ENCODE measurements at regions not wholly inside any gene's neighbourhood (a gene's known extent, or its start where the extent isn't known, plus 50 kb on each side); places are given as distances from the start of the nearest gene placed in this dataset.

DNA sequence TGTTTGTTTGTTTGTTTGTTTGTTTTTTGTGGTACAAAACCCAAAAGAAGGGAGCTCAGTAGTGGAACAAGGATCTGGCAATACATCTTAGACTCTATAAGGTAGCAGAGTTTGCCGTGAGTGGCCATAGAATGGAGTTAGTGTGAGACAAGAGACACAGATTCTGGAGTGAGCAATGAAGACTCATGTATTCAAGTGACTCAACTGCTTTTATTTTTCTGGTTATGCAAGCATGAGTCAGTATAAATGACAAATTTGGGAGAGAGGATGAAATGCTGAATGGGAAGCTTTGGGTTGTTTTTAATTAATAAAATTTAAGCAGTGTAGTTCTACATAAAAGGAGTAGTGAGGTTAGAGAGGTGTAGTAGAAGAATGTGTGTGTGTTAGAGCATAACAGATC is 143.6 kb upstream of the ANO5 start:
- TF ChIP-seq, protein P1, sequence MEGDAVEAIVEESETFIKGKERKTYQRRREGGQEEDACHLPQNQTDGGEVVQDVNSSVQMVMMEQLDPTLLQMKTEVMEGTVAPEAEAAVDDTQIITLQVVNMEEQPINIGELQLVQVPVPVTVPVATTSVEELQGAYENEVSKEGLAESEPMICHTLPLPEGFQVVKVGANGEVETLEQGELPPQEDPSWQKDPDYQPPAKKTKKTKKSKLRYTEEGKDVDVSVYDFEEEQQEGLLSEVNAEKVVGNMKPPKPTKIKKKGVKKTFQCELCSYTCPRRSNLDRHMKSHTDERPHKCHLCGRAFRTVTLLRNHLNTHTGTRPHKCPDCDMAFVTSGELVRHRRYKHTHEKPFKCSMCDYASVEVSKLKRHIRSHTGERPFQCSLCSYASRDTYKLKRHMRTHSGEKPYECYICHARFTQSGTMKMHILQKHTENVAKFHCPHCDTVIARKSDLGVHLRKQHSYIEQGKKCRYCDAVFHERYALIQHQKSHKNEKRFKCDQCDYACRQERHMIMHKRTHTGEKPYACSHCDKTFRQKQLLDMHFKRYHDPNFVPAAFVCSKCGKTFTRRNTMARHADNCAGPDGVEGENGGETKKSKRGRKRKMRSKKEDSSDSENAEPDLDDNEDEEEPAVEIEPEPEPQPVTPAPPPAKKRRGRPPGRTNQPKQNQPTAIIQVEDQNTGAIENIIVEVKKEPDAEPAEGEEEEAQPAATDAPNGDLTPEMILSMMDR (IDR thresholded peaks at IDR 0.05; ENCODE audit: low read length, missing control alignments): no peak
- H3K4me3 ChIP-seq (replicated peaks; ENCODE audit: low read depth, low read length): no peak overlapping the region
- no peak for DNase-seq (ENCODE audit: low read depth)

DNA sequence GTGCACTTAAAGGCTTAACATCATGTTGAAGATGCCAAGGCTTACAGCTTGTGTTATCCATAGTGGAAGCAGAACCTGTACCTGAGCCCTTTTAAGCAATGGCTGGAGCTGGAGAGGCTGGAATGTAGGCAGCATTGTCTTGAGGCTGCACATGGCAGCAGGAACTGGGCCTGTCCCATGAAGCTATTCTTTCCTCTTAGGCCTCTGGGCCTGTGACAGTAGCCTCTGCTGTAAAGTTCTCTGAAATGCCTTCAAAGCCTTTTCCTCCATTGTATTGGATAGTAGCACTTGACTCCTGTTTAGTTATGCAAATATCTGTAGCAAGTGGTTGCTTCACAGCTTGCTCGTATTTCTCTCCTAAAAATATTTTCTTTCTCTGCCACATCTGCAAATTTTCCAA is 127.4 kb upstream of the ANO5 start:
- TF ChIP-seq, protein P1 (IDR thresholded peaks at IDR 0.05; ENCODE audit: low read length, missing control alignments): no peak
- no peak for DNase-seq (ENCODE audit: low read depth)
- no peak overlapping the region for H3K4me3 ChIP-seq (replicated peaks; ENCODE audit: low read depth, low read length)

DNA sequence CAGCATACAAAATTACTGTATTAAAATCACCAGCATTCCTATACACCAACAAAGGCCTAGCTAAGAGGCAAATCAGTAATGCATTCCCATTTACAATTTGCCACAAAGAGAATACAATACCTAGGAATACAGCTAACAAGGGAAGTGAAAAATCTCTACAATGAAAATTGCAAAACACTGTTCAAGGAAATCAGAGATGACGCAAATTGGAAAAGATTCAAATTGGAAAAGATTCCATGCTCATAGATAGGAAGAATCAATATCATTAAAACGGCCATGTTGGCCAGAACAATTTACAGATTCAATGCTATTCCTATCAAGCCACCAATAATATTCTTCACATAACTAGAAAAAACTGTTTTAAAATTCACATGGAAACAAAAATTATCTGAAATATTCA is 123.0 kb upstream of the ANO5 start:
- TF ChIP-seq, protein P1 (IDR thresholded peaks at IDR 0.05; ENCODE audit: low read length, missing control alignments): no peak
- DNase-seq (ENCODE audit: low read depth): no peak
- H3K4me3 ChIP-seq (replicated peaks; ENCODE audit: low read depth, low read length): no peak overlapping the region

DNA sequence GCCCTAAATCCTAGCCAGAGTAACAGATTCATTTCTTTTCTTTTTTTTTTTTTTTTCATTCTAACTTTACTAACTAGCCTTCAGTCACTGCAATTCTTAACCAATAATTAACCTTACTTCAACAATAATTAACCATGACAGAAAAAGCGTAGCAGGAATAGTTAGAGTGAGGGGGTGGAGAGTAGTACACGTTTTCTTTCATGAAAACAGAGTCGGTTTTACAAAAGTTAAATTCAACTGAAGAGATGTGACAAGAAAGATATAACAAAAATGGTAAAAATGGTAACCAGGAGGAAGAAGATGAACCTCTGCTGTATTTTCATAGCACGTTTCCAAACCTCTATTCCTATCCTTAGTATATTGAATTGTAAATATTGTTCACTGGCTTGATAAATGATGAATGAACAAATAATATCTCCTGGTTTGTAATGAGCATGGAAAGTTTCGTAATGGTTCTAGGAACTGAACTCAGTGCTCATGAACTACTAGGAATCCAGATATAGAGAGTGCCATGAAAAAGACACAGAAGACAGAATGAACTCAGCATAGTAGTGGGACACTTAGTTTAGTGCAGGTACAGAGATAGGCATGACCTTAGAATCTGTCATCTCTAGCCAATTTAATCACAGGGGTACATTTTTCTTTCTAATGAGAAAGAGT is 116.5 kb upstream of the ANO5 start:
- TF ChIP-seq, protein P1 (IDR thresholded peaks at IDR 0.05; ENCODE audit: low read length, missing control alignments): no peak
- DNase-seq (ENCODE audit: low read depth): no peak
- no peak overlapping the region for H3K4me3 ChIP-seq (replicated peaks; ENCODE audit: low read depth, low read length)

DNA sequence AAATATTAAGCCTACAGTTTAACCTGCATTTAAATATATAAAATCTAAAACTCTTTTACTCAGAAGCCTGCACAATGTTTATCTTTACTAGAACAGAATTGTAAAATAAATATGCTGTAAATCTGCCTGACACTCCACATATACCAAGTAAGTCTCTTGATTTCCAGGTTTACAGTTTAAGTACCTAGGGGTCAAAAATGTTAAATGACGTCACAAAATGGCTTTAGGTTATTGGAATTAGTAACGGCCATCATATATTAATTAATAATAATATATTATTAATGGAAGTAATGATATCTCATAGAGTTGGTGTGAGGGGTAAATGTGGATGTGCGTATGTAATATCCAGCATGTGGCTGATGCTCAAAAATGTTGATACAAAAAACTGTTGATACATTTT is 114.8 kb upstream of the ANO5 start:
- TF ChIP-seq, protein P1 (IDR thresholded peaks at IDR 0.05; ENCODE audit: low read length, missing control alignments): no peak
- DNase-seq (ENCODE audit: low read depth): no peak
- no peak overlapping the region for H3K4me3 ChIP-seq (replicated peaks; ENCODE audit: low read depth, low read length)

DNA sequence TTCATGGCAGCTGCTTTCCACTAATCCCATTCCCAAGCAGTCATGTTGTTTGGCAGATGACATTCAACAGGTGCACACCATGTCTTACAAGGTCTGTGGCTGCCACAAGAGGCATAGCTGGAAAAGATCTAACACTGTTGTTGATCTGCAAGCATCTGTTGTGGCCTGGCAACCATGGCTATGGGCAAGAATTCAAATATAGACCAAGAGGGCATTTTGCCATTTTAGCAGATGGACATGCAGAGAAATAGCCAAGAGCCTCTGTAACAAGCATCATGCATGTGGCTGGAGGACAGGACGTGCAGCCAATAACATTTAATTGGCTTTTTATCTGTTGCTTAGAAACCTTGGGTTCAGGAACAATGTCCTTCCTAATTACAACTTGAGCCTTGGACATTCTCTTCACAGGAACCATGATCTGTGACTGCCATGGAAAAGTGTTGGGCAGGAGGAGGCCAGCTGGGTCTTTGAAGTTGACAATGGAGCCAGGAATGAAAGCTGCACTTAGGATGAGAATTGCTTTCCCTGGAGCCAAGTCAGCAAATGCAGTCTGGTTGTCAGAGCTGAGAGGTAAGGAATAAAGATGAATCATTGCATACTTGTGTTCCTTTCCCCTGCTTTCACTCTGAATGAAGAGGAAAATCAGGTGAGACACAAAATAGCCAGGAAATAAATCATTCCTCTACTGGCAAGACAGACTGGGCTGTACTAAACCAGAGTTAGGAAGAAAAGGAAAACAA is 113.6 kb upstream of the ANO5 start:
- TF ChIP-seq, protein P1 (IDR thresholded peaks at IDR 0.05; ENCODE audit: low read length, missing control alignments): no peak
- no peak overlapping the region for H3K4me3 ChIP-seq (replicated peaks; ENCODE audit: low read depth, low read length)
- DNase-seq (ENCODE audit: low read depth): no peak
